CD14-positive monocyte (primary cell): ENCODE measurements at regions not wholly inside any gene's neighbourhood (a gene's known extent, or its start where the extent isn't known, plus 50 kb on each side); places are given as distances from the start of the nearest gene placed in this dataset.
A peak's percentile ranks its signal among the peaks of the same experiment; 100 is the strongest.

Experiments used
- DNase-seq, 3 donors: peaks; one replicate each; pipeline ENCODE4 v3.0.0-alpha.2; 2011 to 2022
- H2AFZ ChIP-seq: 2 replicates; pipeline ENCODE4 v1.6.0; 2012; ENCODE audit warnings: mild to moderate bottlenecking, low read depth, low read length, inconsistent platforms; ENCODE audit not compliant: insufficient read depth, poor library complexity, severe bottlenecking
- H3K27ac ChIP-seq, 2 donors: 1 replicate in 1 of 2; 2 replicates in 1 of 2; pipeline ENCODE4 v1.5.1; 2012 to 2013; ENCODE audit warnings: low read length in 2 of 2, control low read depth in 1 of 2, inconsistent platforms in 1 of 2, low read depth in 1 of 2, mild to moderate bottlenecking in 1 of 2
- H3K27me3 ChIP-seq, 2 donors: one replicate each; pipeline versions ENCODE4 v1.6.0 to v1.6.1; 2011 to 2013; ENCODE audit warnings: low read length in 2 of 2; ENCODE audit not compliant: control insufficient read depth in 2 of 2, insufficient read depth in 2 of 2
- H3K36me3 ChIP-seq, 2 donors: replicated peaks in 1 of 2; 1 replicate in 1 of 2; 2 replicates in 1 of 2; pipeline versions ENCODE4 v1.5.1 to v1.6.1; 2012 to 2013; ENCODE audit warnings: low read length in 2 of 2, control low read depth in 1 of 2, inconsistent platforms in 1 of 2, mild to moderate bottlenecking in 1 of 2; ENCODE audit not compliant: insufficient read depth in 2 of 2, control insufficient read depth in 1 of 2
- H3K4me1 ChIP-seq, 2 donors: 1 replicate in 1 of 2; 2 replicates in 1 of 2; pipeline versions ENCODE4 v1.5.1 to v1.6.1; 2012 to 2013; ENCODE audit warnings: low read length in 2 of 2, control low read depth in 1 of 2, inconsistent platforms in 1 of 2, mild to moderate bottlenecking in 1 of 2, moderate library complexity in 1 of 2; ENCODE audit not compliant: insufficient read depth in 2 of 2, control insufficient read depth in 1 of 2
- H3K4me2 ChIP-seq: replicated peaks from 2 replicates; pipeline ENCODE3; 2012; ENCODE audit warnings: low read length, moderate library complexity, mild to moderate bottlenecking; ENCODE audit not compliant: poor library complexity, severe bottlenecking; ENCODE audit errors: extremely low read depth
- H3K4me3 ChIP-seq, 3 experiments: fragments of 200-600 bp in 1 of 3; sonication (generic) in 1 of 3; replicated peaks in 1 of 3; 1 replicate in 2 of 3; 2 replicates in 1 of 3; pipeline ENCODE4 v1.5.1; 2011 to 2013; ENCODE audit warnings: low read length in 3 of 3, mild to moderate bottlenecking in 3 of 3, control low read depth in 2 of 3, low read depth in 2 of 3, inconsistent platforms in 1 of 3, moderate library complexity in 1 of 3
- H3K79me2 ChIP-seq: 2 replicates; pipeline ENCODE4 v1.6.0; 2012; ENCODE audit warnings: mild to moderate bottlenecking, control low read depth, inconsistent platforms, low read length, moderate library complexity; ENCODE audit not compliant: insufficient read depth
- H3K9ac ChIP-seq: 2 replicates; pipeline ENCODE4 v1.6.0; 2017; ENCODE audit warnings: low read length, mild to moderate bottlenecking; ENCODE audit not compliant: insufficient read depth, poor library complexity, severe bottlenecking
- H3K9me3 ChIP-seq, 2 donors: replicated peaks in 1 of 2; 1 replicate in 1 of 2; 2 replicates in 1 of 2; pipeline versions ENCODE4 v1.5.1 to v1.6.1; 2012 to 2013; ENCODE audit warnings: low read length in 2 of 2, control low read depth in 1 of 2; ENCODE audit not compliant: control insufficient read depth in 1 of 2, insufficient read depth in 1 of 2
- H4K20me1 ChIP-seq: 2 replicates; pipeline ENCODE4 v1.6.0; 2012; ENCODE audit warnings: mild to moderate bottlenecking, low read length, control low read depth, moderate library complexity; ENCODE audit not compliant: insufficient read depth
- H3K27ac Mint-ChIP-seq, 7 donors: one replicate each; pipeline ENCODE4 v1.8.0; 2020; ENCODE audit warnings: mild to moderate bottlenecking in 7 of 7, mixed read lengths in 7 of 7, moderate library complexity in 6 of 7, inconsistent platforms in 2 of 7
- H3K27me3 Mint-ChIP-seq, 3 donors: one replicate each; pipeline ENCODE4 v1.8.0; 2021 to 2022; ENCODE audit warnings: low read depth in 3 of 3, mild to moderate bottlenecking in 3 of 3, mixed read lengths in 3 of 3, moderate library complexity in 3 of 3, inconsistent platforms in 1 of 3
- H3K36me3 Mint-ChIP-seq, 2 donors: one replicate each; pipeline ENCODE4 v1.8.0; 2020; ENCODE audit warnings: mixed read lengths in 2 of 2, inconsistent platforms in 1 of 2, mild to moderate bottlenecking in 1 of 2
- H3K4me1 Mint-ChIP-seq: one replicate; pipeline ENCODE4 v1.8.0; 2020; ENCODE audit warnings: mild to moderate bottlenecking, mixed read lengths
- H3K4me3 Mint-ChIP-seq, 2 donors: one replicate each; pipeline ENCODE4 v1.8.0; 2020; ENCODE audit warnings: mild to moderate bottlenecking in 2 of 2, mixed read lengths in 2 of 2, moderate library complexity in 1 of 2
- H3K9me3 Mint-ChIP-seq, 7 donors: one replicate each; pipeline ENCODE4 v1.8.0; 2020 to 2022; ENCODE audit warnings: mixed read lengths in 7 of 7, mild to moderate bottlenecking in 6 of 7, moderate library complexity in 6 of 7, inconsistent platforms in 2 of 7
- WGBS: methylation state at CpG from one replicate; pipeline ENCODE4 v1.1.5; 2013; ENCODE audit warnings: missing lambda C conversion rate; ENCODE audit not compliant: insufficient coverage; 5-methylcytosine and 5-hydroxymethylcytosine counted together
- intact Hi-C, 2 donors: fragments of 100-400 bp; cut with micrococcal nuclease; formaldehyde crosslinking; loops; one replicate each; pipeline versions ENCODE4 v1.15.0 to v1.15.1; 2023
- TF ChIP-seq, protein P1 (sequence below): fragments of 200-600 bp; IDR thresholded peaks from one replicate; pipeline ENCODE4 v1.8.0; 2022; ENCODE audit warnings: antibody characterized with exemption, mild to moderate bottlenecking

GRCh38 chr15:93865586-93865985, 365.8 kb upstream of the MCTP2 start:
- Histone ChIP-seq H3K27me3 (no peaks in the 10 kb centered on the region), H3K9ac (no peak overlapping the region), H3K27ac (peak overlapping the region in 1 of 2 donors; percentile 38), H3K79me2 (no peaks in the 10 kb centered on the region), H3K9me3 (no peaks in the 10 kb centered on the region), H3K4me3 (peak overlapping the region in 1 of 3 experiments; percentile 11), H3K36me3 (no peaks in the 10 kb centered on the region), H3K4me1 (peaks cover 60 to 61% of the 10 kb centered on the region in 2 donors), H2AFZ (peak overlapping the region; percentile 13), H4K20me1 (no peaks in the 10 kb centered on the region), H3K4me2 (peak overlapping the region; percentile 21)
- Mint-ChIP-seq H3K4me3 (no peak overlapping the region), H3K9me3 (peaks cover 0 to 4% (median 2%) of the 10 kb centered on the region in 7 donors), H3K4me1 (peaks cover 64% of the 10 kb centered on the region), H3K27me3 (peaks cover 0 to 2% (median 0%) of the 10 kb centered on the region in 3 donors), H3K36me3 (peaks cover 5 to 6% of the 10 kb centered on the region in 2 donors), H3K27ac (peak overlapping the region; percentile 74 to 86 (median 81))
- DNase-seq: peak; percentile 19 to 49 (median 28)
- intact Hi-C loops: no loop called here
- TF ChIP-seq, protein P1, sequence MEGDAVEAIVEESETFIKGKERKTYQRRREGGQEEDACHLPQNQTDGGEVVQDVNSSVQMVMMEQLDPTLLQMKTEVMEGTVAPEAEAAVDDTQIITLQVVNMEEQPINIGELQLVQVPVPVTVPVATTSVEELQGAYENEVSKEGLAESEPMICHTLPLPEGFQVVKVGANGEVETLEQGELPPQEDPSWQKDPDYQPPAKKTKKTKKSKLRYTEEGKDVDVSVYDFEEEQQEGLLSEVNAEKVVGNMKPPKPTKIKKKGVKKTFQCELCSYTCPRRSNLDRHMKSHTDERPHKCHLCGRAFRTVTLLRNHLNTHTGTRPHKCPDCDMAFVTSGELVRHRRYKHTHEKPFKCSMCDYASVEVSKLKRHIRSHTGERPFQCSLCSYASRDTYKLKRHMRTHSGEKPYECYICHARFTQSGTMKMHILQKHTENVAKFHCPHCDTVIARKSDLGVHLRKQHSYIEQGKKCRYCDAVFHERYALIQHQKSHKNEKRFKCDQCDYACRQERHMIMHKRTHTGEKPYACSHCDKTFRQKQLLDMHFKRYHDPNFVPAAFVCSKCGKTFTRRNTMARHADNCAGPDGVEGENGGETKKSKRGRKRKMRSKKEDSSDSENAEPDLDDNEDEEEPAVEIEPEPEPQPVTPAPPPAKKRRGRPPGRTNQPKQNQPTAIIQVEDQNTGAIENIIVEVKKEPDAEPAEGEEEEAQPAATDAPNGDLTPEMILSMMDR: no peak
- no CpG with 5 or more reads among the region's 4 CpGs for whole genome bisulfite sequencing

DNA sequence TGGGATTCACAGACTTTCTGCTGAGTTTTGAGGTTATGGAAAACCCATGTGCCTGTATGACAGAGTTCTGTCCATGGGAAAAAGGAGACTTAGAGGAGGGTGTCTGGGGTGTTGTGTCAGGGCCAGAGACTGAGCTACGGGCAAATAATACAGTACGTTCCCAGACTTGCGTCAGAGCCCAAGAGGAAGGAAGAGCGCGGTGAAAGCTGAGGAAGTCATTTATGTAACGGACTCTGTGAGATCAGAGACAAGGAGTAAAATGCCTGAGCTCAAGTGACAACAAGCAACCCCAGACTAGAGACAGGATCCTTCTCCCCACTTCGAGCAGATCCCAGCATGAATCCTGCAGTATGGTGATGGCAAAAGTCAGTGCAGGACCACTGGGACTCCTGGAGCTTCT, 368.6 kb upstream of the MCTP2 start:
- H3K9me3 Mint-ChIP-seq: peaks cover 0 to 4% (median 2%) of the 10 kb centered on the region in 7 donors
- H2AFZ ChIP-seq: peak overlapping the region; percentile 13
- H3K4me3 ChIP-seq: peak overlapping the region; percentile 29 to 69 (median 64)
- 0% methylated on average over 2 of the region's 7 CpGs for WGBS
- H4K20me1 ChIP-seq: no peaks in the 10 kb centered on the region
- H3K4me2 ChIP-seq: peak overlapping the region; percentile 70
- TF ChIP-seq, protein P1: no peak
- H3K4me1 Mint-ChIP-seq: peaks cover 64% of the 10 kb centered on the region
- H3K4me3 Mint-ChIP-seq: peak overlapping the region; percentile 72 to 87
- no peaks in the 10 kb centered on the region for H3K9me3 ChIP-seq
- peak; percentile 84 to 93 (median 88) for DNase-seq
- H3K36me3 ChIP-seq: no peaks in the 10 kb centered on the region
- H3K36me3 Mint-ChIP-seq: peaks cover 0 to 2% of the 10 kb centered on the region in 2 donors
- peak overlapping the region; percentile 42 for H3K9ac ChIP-seq
- intact Hi-C loops: no loop called here
- H3K27ac Mint-ChIP-seq: peak overlapping the region; percentile 95 to 99 (median 97)
- no peaks in the 10 kb centered on the region for H3K79me2 ChIP-seq
- H3K27me3 ChIP-seq: no peaks in the 10 kb centered on the region
- peak overlapping the region; percentile 84 to 92 for H3K27ac ChIP-seq
- H3K27me3 Mint-ChIP-seq: peaks cover 0 to 2% (median 0%) of the 10 kb centered on the region in 3 donors
- H3K4me1 ChIP-seq: peaks cover 60 to 61% of the 10 kb centered on the region in 2 donors
